Keratinocyte (primary cell): ENCODE measurements at regions not wholly inside any gene's neighbourhood (a gene's known extent, or its start where the extent isn't known, plus 50 kb on each side); places are given as distances from the start of the nearest gene placed in this dataset.

Experiments used
- DNase-seq: peaks from one replicate; pipeline ENCODE4 v3.0.0-alpha.2; 2011; ENCODE audit warnings: low read depth, missing footprints, low spot score
- FAIRE-seq: peaks from 2 replicates; lab custom pipeline; 2011; peaks lifted over from hg19 to GRCh38; lab: Jason Lieb, UNC
- H2AFZ ChIP-seq: 2 replicates; pipeline ENCODE4 v1.6.0; 2012; ENCODE audit warnings: low read length, control low read depth, inconsistent platforms; ENCODE audit not compliant: control insufficient read depth
- H3K27ac ChIP-seq: 2 replicates; pipeline ENCODE4 v1.5.1; 2011; ENCODE audit warnings: low read length; ENCODE audit not compliant: control insufficient read depth, insufficient read depth
- H3K27me3 ChIP-seq: 3 replicates; pipeline ENCODE4 v1.6.0; 2011; ENCODE audit warnings: low read length; ENCODE audit not compliant: control insufficient read depth, insufficient read depth; ENCODE audit errors: extremely low read depth
- H3K36me3 ChIP-seq, 2 experiments: 2 replicates in 1 of 2; 3 replicates in 1 of 2; pipeline ENCODE4 v1.5.1; 2011; ENCODE audit warnings: low read length in 2 of 2, mild to moderate bottlenecking in 1 of 2; ENCODE audit not compliant: control insufficient read depth in 2 of 2, insufficient read depth in 2 of 2; ENCODE audit errors: extremely low read depth in 1 of 2
- H3K4me1 ChIP-seq: 3 replicates; pipeline ENCODE4 v1.5.1; 2011; ENCODE audit warnings: low read length; ENCODE audit not compliant: control insufficient read depth, insufficient read depth; ENCODE audit errors: extremely low read depth
- H3K4me2 ChIP-seq: 3 replicates; pipeline ENCODE4 v1.6.0; 2011; ENCODE audit warnings: low read depth, low read length; ENCODE audit not compliant: control insufficient read depth, insufficient read depth; ENCODE audit errors: extremely low read depth
- H3K4me3 ChIP-seq, 3 experiments: fragments of 200-600 bp in 1 of 3; sonication (generic) in 1 of 3; 2 replicates in 2 of 3; 3 replicates in 1 of 3; pipeline ENCODE4 v1.5.1; 2011 to 2016; ENCODE audit warnings: low read length in 3 of 3, mild to moderate bottlenecking in 3 of 3, control low read depth in 2 of 3, inconsistent platforms in 1 of 3, low read depth in 1 of 3, mixed read lengths in 1 of 3, mixed run types in 1 of 3, moderate library complexity in 1 of 3; ENCODE audit not compliant: control insufficient read depth in 2 of 3, insufficient read depth in 2 of 3; ENCODE audit errors: extremely low read depth in 1 of 3
- H3K79me2 ChIP-seq: 2 replicates; pipeline ENCODE4 v1.6.0; 2012; ENCODE audit warnings: low read length; ENCODE audit not compliant: control insufficient read depth, insufficient read depth
- H3K9ac ChIP-seq: 3 replicates; pipeline ENCODE4 v1.6.0; 2011; ENCODE audit warnings: low read length; ENCODE audit not compliant: control insufficient read depth, insufficient read depth; ENCODE audit errors: extremely low read depth
- H3K9me1 ChIP-seq: 3 replicates; pipeline ENCODE4 v1.6.0; 2011; ENCODE audit warnings: low read length; ENCODE audit not compliant: control insufficient read depth, insufficient read depth; ENCODE audit errors: extremely low read depth
- H3K9me3 ChIP-seq: 2 replicates; pipeline ENCODE4 v1.5.1; 2012; ENCODE audit warnings: low read depth, low read length; ENCODE audit not compliant: control insufficient read depth
- H4K20me1 ChIP-seq: 3 replicates; pipeline ENCODE4 v1.6.0; 2011; ENCODE audit warnings: low read length; ENCODE audit not compliant: control insufficient read depth, insufficient read depth; ENCODE audit errors: extremely low read depth
- CTCF ChIP-seq, 3 experiments: IDR thresholded peaks in 1 of 3; conservative IDR thresholded peaks in 1 of 3; optimal IDR thresholded peaks in 1 of 3; 2 replicates in 2 of 3; 3 replicates in 1 of 3; pipeline versions ENCODE3 to v1.5.1; 2011; ENCODE audit warnings: low read length in 3 of 3, mild to moderate bottlenecking in 3 of 3, moderate library complexity in 2 of 3, control low read depth in 1 of 3, inconsistent platforms in 1 of 3; ENCODE audit not compliant: insufficient read depth in 2 of 3; ENCODE audit errors: extremely low read depth in 1 of 3
- EZH2 ChIP-seq: IDR thresholded peaks from one replicate; pipeline ENCODE4 v1.6.1; 2012; ENCODE audit warnings: inconsistent platforms, mild to moderate bottlenecking, low read length, moderate library complexity
- dilution Hi-C: fragments of 300-500 bp; cut with MboI; formaldehyde crosslinking; loops from one replicate; pipeline ENCODE4 v1.7.0; 2020; ENCODE audit warnings: low sequenced_read_pairs; ENCODE audit not compliant: extremely low pct_ligation_motif_present

- Histone ChIP-seq H3K9me3 (no peaks in the 10 kb centered on the region), H3K36me3 (no peaks in the 10 kb centered on the region), H3K9me1 (no peaks in the 10 kb centered on the region), H4K20me1 (no peaks in the 10 kb centered on the region), H3K4me2 (peak overlapping the region; percentile 99), H3K4me3 (peak overlapping the region in 2 of 3 experiments; percentile 71 to 89), H3K9ac (no peak overlapping the region), H3K27ac (no peak overlapping the region), H3K79me2 (no peaks in the 10 kb centered on the region), H3K27me3 (no peaks in the 10 kb centered on the region), H2AFZ (no peak overlapping the region), H3K4me1 (peaks cover 27% of the 10 kb centered on the region)
- TF ChIP-seq EZH2 (no peak), CTCF (optimal IDR thresholded peaks at IDR 0.05 in 1 of 3, IDR thresholded peaks at IDR 0.05 in 1 of 3, conservative IDR thresholded peaks at IDR 0.05 in 1 of 3; ENCODE audit: extremely low read depth in 1 of 3, insufficient read depth in 2 of 3, low read length in 3 of 3) (no peak)
- FAIRE-seq (peak; percentile 23), DNase-seq (no peak)
- dilution Hi-C loops: loop anchor here (25.0 kb wide), 1 partner anchor 170 kb away; no protein-coding TSS in a partner anchor
These were observed 55.4 kb downstream of the CCDC54 start for GRCh38 chr3:107432646-107433045.

GRCh38 chr3:107436029-107436428 is 58.8 kb downstream of the CCDC54 start:
- Histone ChIP-seq H3K9ac (no peak overlapping the region), H4K20me1 (no peaks in the 10 kb centered on the region), H3K36me3 (no peaks in the 10 kb centered on the region), H3K9me1 (no peaks in the 10 kb centered on the region), H3K27me3 (no peaks in the 10 kb centered on the region), H3K4me2 (no peak overlapping the region), H3K27ac (no peak overlapping the region), H3K9me3 (no peaks in the 10 kb centered on the region), H2AFZ (no peak overlapping the region), H3K4me1 (peaks cover 11% of the 10 kb centered on the region), H3K4me3 (no peak overlapping the region), H3K79me2 (no peaks in the 10 kb centered on the region)
- dilution Hi-C loops: loop anchor here (25.0 kb wide), 1 partner anchor 174 kb away; no protein-coding TSS in a partner anchor
- TF ChIP-seq EZH2 (no peak), CTCF (optimal IDR thresholded peaks at IDR 0.05 in 1 of 3, IDR thresholded peaks at IDR 0.05 in 1 of 3, conservative IDR thresholded peaks at IDR 0.05 in 1 of 3; ENCODE audit: extremely low read depth in 1 of 3, insufficient read depth in 2 of 3, low read length in 3 of 3) (no peak)
- DNase-seq: no peak
- no peak for FAIRE-seq
